ENCODE measurements at regions not wholly inside any gene's neighbourhood (a gene's known extent, or its start where the extent isn't known, plus 50 kb on each side); places are given as distances from the start of the nearest gene placed in this dataset.
"Not testable (repeated sequence)": the region's sequence is repeated elsewhere in the genome, so short reads cannot be mapped to it uniquely, and the experiment has no call there.

GRCh38 chr7:150193866-150194265 lies 129.3 kb upstream of the LRRC61 start:
- DNase-seq (ENCODE audit: low read depth): not testable (repeated sequence)
